ENCODE measurements at regions not wholly inside any gene's neighbourhood (a gene's known extent, or its start where the extent isn't known, plus 50 kb on each side); places are given as distances from the start of the nearest gene placed in this dataset.

DNA sequence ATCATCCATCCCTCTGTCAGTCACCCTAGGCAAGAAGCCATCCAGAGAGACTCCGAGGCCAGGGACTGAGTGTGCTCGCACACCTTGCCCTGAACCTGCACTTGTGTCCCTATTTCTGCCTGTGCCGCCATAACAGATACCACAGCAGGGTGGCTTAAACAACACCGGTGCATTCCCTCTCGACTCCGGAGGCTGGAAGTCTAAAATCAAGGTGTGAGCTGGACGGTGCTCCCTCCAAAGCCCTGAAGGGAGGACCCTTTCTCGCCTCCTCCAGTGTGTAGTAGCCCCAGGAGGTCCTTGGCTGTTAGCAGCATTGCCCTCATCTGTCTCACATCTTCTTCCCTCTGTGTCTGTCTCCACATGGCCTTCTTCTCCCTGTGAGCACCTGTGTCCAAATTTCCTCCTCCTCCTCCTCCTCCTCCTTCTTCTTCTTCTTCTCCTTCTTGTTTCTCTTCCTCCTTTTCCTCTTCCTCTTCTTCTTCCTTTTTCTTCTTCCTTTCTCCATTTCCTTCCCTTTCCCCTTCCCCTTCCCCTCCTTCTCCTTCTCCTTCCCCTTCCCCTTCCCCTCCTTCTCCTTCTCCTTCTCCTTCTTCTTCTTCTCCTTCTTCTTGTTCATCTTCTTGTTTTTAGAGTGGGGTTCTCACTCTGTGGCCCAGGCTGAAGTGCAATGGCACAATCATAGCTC, 98.1 kb upstream of the ENPP6 start:
- no peak overlapping the region for H2AFZ ChIP-seq (ENCODE audit: low read depth, low read length)
- H3K36me3 ChIP-seq (replicated peaks; ENCODE audit: low read depth, low read length) = no peaks in the 10 kb centered on the region
- TF ChIP-seq, protein P1, sequence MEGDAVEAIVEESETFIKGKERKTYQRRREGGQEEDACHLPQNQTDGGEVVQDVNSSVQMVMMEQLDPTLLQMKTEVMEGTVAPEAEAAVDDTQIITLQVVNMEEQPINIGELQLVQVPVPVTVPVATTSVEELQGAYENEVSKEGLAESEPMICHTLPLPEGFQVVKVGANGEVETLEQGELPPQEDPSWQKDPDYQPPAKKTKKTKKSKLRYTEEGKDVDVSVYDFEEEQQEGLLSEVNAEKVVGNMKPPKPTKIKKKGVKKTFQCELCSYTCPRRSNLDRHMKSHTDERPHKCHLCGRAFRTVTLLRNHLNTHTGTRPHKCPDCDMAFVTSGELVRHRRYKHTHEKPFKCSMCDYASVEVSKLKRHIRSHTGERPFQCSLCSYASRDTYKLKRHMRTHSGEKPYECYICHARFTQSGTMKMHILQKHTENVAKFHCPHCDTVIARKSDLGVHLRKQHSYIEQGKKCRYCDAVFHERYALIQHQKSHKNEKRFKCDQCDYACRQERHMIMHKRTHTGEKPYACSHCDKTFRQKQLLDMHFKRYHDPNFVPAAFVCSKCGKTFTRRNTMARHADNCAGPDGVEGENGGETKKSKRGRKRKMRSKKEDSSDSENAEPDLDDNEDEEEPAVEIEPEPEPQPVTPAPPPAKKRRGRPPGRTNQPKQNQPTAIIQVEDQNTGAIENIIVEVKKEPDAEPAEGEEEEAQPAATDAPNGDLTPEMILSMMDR (IDR thresholded peaks at IDR 0.05; ENCODE audit: low read depth, low read length) = no peak
- TF ChIP-seq EZH2phosphoT487 (IDR thresholded peaks at IDR 0.05; ENCODE audit: low read depth) = no peak
- no peaks in the 10 kb centered on the region for H4K20me1 ChIP-seq (ENCODE audit: insufficient read depth, low read length)
- H3K27ac ChIP-seq (ENCODE audit: low read length) = peak overlapping the region; percentile 100
- no peak overlapping the region for H3K4me2 ChIP-seq (ENCODE audit: low read length)
- no peaks in the 10 kb centered on the region for H3K79me2 ChIP-seq (ENCODE audit: low read length)
- H3K27me3 ChIP-seq (ENCODE audit: low read depth, low read length) = no peaks in the 10 kb centered on the region
- H3K9ac ChIP-seq (ENCODE audit: low read length) = no peak overlapping the region
- H3K4me1 ChIP-seq (ENCODE audit: low read length) = peaks cover 95% of the 10 kb centered on the region
- no peak overlapping the region for H3K4me3 ChIP-seq (ENCODE audit: low read length)
- no peaks in the 10 kb centered on the region for H3K9me3 ChIP-seq (ENCODE audit: insufficient read depth, low read length)

- Histone ChIP-seq H3K79me2 (ENCODE audit: low read length) (no peaks in the 10 kb centered on the region), H3K36me3 (replicated peaks; ENCODE audit: low read depth, low read length) (no peaks in the 10 kb centered on the region), H3K9ac (ENCODE audit: low read length) (peak overlapping the region; percentile 81), H3K27ac (ENCODE audit: low read length) (peak overlapping the region; percentile 96), H2AFZ (ENCODE audit: low read depth, low read length) (no peak overlapping the region), H4K20me1 (ENCODE audit: insufficient read depth, low read length) (no peaks in the 10 kb centered on the region), H3K4me2 (ENCODE audit: low read length) (peak overlapping the region; percentile 67), H3K27me3 (ENCODE audit: low read depth, low read length) (no peaks in the 10 kb centered on the region), H3K9me3 (ENCODE audit: insufficient read depth, low read length) (no peaks in the 10 kb centered on the region), H3K4me1 (ENCODE audit: low read length) (peaks cover 89% of the 10 kb centered on the region), H3K4me3 (ENCODE audit: low read length) (peak overlapping the region; percentile 48)
- no peak for TF ChIP-seq EZH2phosphoT487 (IDR thresholded peaks at IDR 0.05; ENCODE audit: low read depth)
- TF ChIP-seq, protein P1 (IDR thresholded peaks at IDR 0.05; ENCODE audit: low read depth, low read length) = no peak
These were observed 96.3 kb upstream of the ENPP6 start for GRCh38 chr4:184313702-184314659.

DNA sequence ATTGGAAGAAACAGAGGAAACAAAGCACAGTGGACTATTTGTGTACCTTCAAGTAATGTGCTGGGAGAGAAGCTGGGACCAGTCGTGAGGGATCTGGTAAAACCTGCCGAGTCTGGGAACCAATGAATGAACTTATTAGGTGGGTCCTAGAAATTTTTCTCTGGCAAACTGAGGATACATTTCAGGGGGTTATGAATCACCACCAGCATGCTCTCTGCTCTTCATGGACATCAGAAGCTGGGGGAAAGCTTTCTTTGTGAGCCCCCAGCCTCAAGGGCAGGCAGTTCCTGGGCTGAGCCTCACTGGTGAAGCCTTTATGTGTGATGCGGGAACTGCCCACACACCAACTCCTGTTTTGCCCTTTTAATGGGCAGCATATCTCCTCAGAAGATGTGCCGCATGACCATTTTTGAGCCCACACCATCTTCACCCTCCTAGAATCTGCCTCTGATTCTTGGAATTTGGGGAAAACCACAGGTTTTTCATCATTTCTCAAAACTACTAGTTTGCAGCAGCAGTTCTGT, 95.4 kb upstream of the ENPP6 start:
- Histone ChIP-seq H3K79me2 (ENCODE audit: low read length) (no peaks in the 10 kb centered on the region), H4K20me1 (ENCODE audit: insufficient read depth, low read length) (no peaks in the 10 kb centered on the region), H3K27me3 (ENCODE audit: low read depth, low read length) (no peaks in the 10 kb centered on the region), H3K36me3 (replicated peaks; ENCODE audit: low read depth, low read length) (no peaks in the 10 kb centered on the region), H3K4me1 (ENCODE audit: low read length) (peaks cover 81% of the 10 kb centered on the region), H2AFZ (ENCODE audit: low read depth, low read length) (no peak overlapping the region), H3K4me2 (ENCODE audit: low read length) (peak overlapping the region; percentile 67), H3K4me3 (ENCODE audit: low read length) (peak overlapping the region; percentile 48; the same call in 1 of the 2 replicates), H3K9me3 (ENCODE audit: insufficient read depth, low read length) (no peaks in the 10 kb centered on the region), H3K27ac (ENCODE audit: low read length) (peak overlapping the region; percentile 96), H3K9ac (ENCODE audit: low read length) (peak overlapping the region; percentile 81)
- no peak for TF ChIP-seq EZH2phosphoT487 (IDR thresholded peaks at IDR 0.05; ENCODE audit: low read depth)
- TF ChIP-seq, protein P1 (IDR thresholded peaks at IDR 0.05; ENCODE audit: low read depth, low read length) = no peak

DNA sequence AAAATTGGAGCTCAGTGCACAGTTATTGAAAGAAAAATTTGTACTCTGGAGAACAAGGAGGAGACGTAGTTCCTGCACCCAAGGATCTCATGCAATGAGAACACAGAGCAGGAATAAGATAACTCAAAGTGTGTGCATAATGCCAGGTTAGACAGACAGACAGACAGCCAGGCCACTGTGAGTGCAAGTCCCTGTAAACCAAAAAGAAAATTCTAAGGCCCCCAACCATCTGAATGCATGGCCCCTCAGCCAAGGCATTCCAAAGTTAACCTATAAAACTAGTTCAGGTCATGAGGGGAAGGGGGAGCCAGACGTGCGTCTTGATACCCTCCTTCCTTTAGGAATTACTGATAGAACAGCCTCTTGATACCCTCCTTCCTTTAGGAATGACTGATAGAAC, 94.5 kb upstream of the ENPP6 start:
- TF ChIP-seq, protein P1 (IDR thresholded peaks at IDR 0.05; ENCODE audit: low read depth, low read length) = no peak
- TF ChIP-seq EZH2phosphoT487 (IDR thresholded peaks at IDR 0.05; ENCODE audit: low read depth) = no peak
- peaks cover 71% of the 10 kb centered on the region for H3K4me1 ChIP-seq (ENCODE audit: low read length)
- no peaks in the 10 kb centered on the region for H3K36me3 ChIP-seq (replicated peaks; ENCODE audit: low read depth, low read length)
- H2AFZ ChIP-seq (ENCODE audit: low read depth, low read length) = no peak overlapping the region
- no peaks in the 10 kb centered on the region for H3K9me3 ChIP-seq (ENCODE audit: insufficient read depth, low read length)
- no peaks in the 10 kb centered on the region for H4K20me1 ChIP-seq (ENCODE audit: insufficient read depth, low read length)
- H3K79me2 ChIP-seq (ENCODE audit: low read length) = no peaks in the 10 kb centered on the region
- no peak overlapping the region for H3K4me3 ChIP-seq (ENCODE audit: low read length)
- peak overlapping the region; percentile 21; the same call in 1 of the 2 replicates for H3K27ac ChIP-seq (ENCODE audit: low read length)
- H3K27me3 ChIP-seq (ENCODE audit: low read depth, low read length) = no peaks in the 10 kb centered on the region
- peak overlapping the region; percentile 13; the same call in 1 of the 2 replicates for H3K9ac ChIP-seq (ENCODE audit: low read length)
- peak overlapping the region; percentile 3; the same call in 1 of the 2 replicates for H3K4me2 ChIP-seq (ENCODE audit: low read length)
